H1 (cell line): ENCODE measurements at regions not wholly inside any gene's neighbourhood (a gene's known extent, or its start where the extent isn't known, plus 50 kb on each side); places are given as distances from the start of the nearest gene placed in this dataset.

Experiments
- CTCF ChIA-PET: fragments of 300-600 bp; sonication (Branson Sonifier 250); formaldehyde crosslinking; loops from one replicate; lab custom pipeline; 2021; ENCODE audit not compliant: partially characterized antibody; lab: Charles Lee
- POLR2A ChIA-PET: fragments of 300-600 bp; sonication (Branson Sonifier 250); formaldehyde crosslinking; loops from one replicate; lab custom pipeline; 2021; ENCODE audit warnings: inconsistent platforms; ENCODE audit not compliant: partially characterized antibody; lab: Charles Lee
- DNase-seq, 2 experiments: peaks; one replicate each; pipeline versions ENCODE4 v3.0.0 to v3.0.0-alpha.2; 2010 to 2022; ENCODE audit warnings: low spot score in 2 of 2, low read depth in 1 of 2, mixed read lengths in 1 of 2
- FAIRE-seq: peaks from 2 replicates; lab custom pipeline; 2011; peaks lifted over from hg19 to GRCh38; lab: Jason Lieb, UNC
- H2AFZ ChIP-seq: 2 replicates; pipeline ENCODE4 v1.8.1; 2012; ENCODE audit warnings: low read length, inconsistent platforms
- H2AK5ac ChIP-seq: 2 replicates; pipeline ENCODE4 v1.6.1; 2013; ENCODE audit warnings: low read depth, low read length
- H2BK120ac ChIP-seq: replicated peaks from 2 replicates; pipeline ENCODE3; 2013; ENCODE audit warnings: low read depth, low read length, inconsistent platforms
- H2BK12ac ChIP-seq: 2 replicates; pipeline ENCODE4 v1.6.1; 2013; ENCODE audit warnings: low read depth, low read length
- H2BK15ac ChIP-seq: 2 replicates; pipeline ENCODE4 v1.6.1; 2013; ENCODE audit warnings: low read length
- H2BK20ac ChIP-seq: 2 replicates; pipeline ENCODE4 v1.6.1; 2013; ENCODE audit warnings: low read length
- H2BK5ac ChIP-seq: 2 replicates; pipeline ENCODE4 v1.6.1; 2013; ENCODE audit warnings: low read depth, low read length
- H3K14ac ChIP-seq: 2 replicates; pipeline ENCODE4 v1.6.1; 2013; ENCODE audit warnings: inconsistent platforms; ENCODE audit not compliant: insufficient read length
- H3K18ac ChIP-seq: 2 replicates; pipeline ENCODE4 v1.6.1; 2013; ENCODE audit warnings: low read length; ENCODE audit errors: extremely low read depth
- H3K23ac ChIP-seq: 2 replicates; pipeline ENCODE4 v1.6.1; 2013; ENCODE audit warnings: inconsistent platforms; ENCODE audit not compliant: insufficient read length
- H3K23me2 ChIP-seq: 2 replicates; pipeline ENCODE4 v1.6.1; 2013; ENCODE audit warnings: low read depth, low read length
- H3K27ac ChIP-seq: 2 replicates; pipeline ENCODE4 v1.6.1; 2011; ENCODE audit warnings: low read depth, low read length, inconsistent platforms
- H3K27me3 ChIP-seq, 4 experiments: replicated peaks in 1 of 4; 1 replicate in 1 of 4; 2 replicates in 3 of 4; pipeline versions ENCODE4 v1.6.1 to v1.8.1; 2011 to 2013; ENCODE audit warnings: low read length in 3 of 4, mild to moderate bottlenecking in 3 of 4, inconsistent platforms in 2 of 4, mixed read lengths in 2 of 4, moderate library complexity in 1 of 4; ENCODE audit not compliant: control insufficient read depth in 3 of 4, insufficient read depth in 3 of 4; ENCODE audit errors: extremely low read depth in 1 of 4
- H3K36me3 ChIP-seq, 4 experiments: 2 replicates each; pipeline versions ENCODE4 v1.6.1 to v1.8.1; 2011 to 2013; ENCODE audit warnings: mild to moderate bottlenecking in 4 of 4, low read length in 3 of 4, moderate library complexity in 2 of 4, control low read depth in 1 of 4, inconsistent platforms in 1 of 4; ENCODE audit not compliant: insufficient read depth in 4 of 4, control insufficient read depth in 2 of 4
- H3K4ac ChIP-seq: replicated peaks from 2 replicates; pipeline ENCODE3; 2013; ENCODE audit warnings: low read length, low read depth, mixed read lengths, inconsistent platforms; ENCODE audit not compliant: insufficient read length
- H3K4me1 ChIP-seq, 4 experiments: replicated peaks in 1 of 4; 1 replicate in 1 of 4; 2 replicates in 3 of 4; pipeline versions ENCODE4 v1.6.1 to v1.8.1; 2011 to 2013; ENCODE audit warnings: low read length in 3 of 4, inconsistent platforms in 2 of 4, mixed read lengths in 1 of 4; ENCODE audit not compliant: insufficient read depth in 4 of 4, control insufficient read depth in 3 of 4
- H3K4me2 ChIP-seq, 2 experiments: 2 replicates each; pipeline versions ENCODE4 v1.6.1 to v1.8.1; 2011 to 2013; ENCODE audit warnings: low read depth in 2 of 2, low read length in 2 of 2, control low read depth in 1 of 2, inconsistent platforms in 1 of 2, mild to moderate bottlenecking in 1 of 2; ENCODE audit not compliant: insufficient read depth in 1 of 2
- H3K4me3 ChIP-seq, 4 experiments: fragments of 200-600, 300-600 bp in 1 of 4; sonication (generic), shearing (Covaris generic), sonication (Bioruptor Twin) in 1 of 4; 2 replicates each; pipeline versions ENCODE4 v1.5.1 to v1.8.1; 2011 to 2016; ENCODE audit warnings: low read length in 4 of 4, low read depth in 3 of 4, control low read depth in 2 of 4, inconsistent platforms in 2 of 4, mild to moderate bottlenecking in 2 of 4, mixed read lengths in 1 of 4, moderate library complexity in 1 of 4; ENCODE audit not compliant: insufficient read depth in 2 of 4; ENCODE audit errors: extremely low read depth in 1 of 4
- H3K56ac ChIP-seq: replicated peaks from 2 replicates; pipeline ENCODE3; 2013; ENCODE audit warnings: low read depth, mild to moderate bottlenecking, mixed read lengths, low read length, inconsistent platforms; ENCODE audit not compliant: insufficient read length
- H3K79me1 ChIP-seq: 2 replicates; pipeline ENCODE4 v1.6.1; 2013; ENCODE audit warnings: low read depth, low read length, control low read depth
- H3K79me2 ChIP-seq, 2 experiments: 2 replicates each; pipeline versions ENCODE4 v1.6.1 to v1.8.1; 2012 to 2013; ENCODE audit warnings: low read length in 2 of 2, mild to moderate bottlenecking in 2 of 2, inconsistent platforms in 1 of 2; ENCODE audit not compliant: insufficient read depth in 2 of 2, control insufficient read depth in 1 of 2
- H3K9ac ChIP-seq, 4 experiments: replicated peaks in 1 of 4; 1 replicate in 1 of 4; 2 replicates in 3 of 4; pipeline versions ENCODE4 v1.6.1 to v1.8.1; 2011 to 2013; ENCODE audit warnings: low read depth in 3 of 4, low read length in 3 of 4, control low read depth in 2 of 4, mild to moderate bottlenecking in 2 of 4, moderate library complexity in 2 of 4, inconsistent platforms in 1 of 4; ENCODE audit errors: extremely low read depth in 1 of 4
- H3K9me3 ChIP-seq, 2 experiments: 2 replicates each; pipeline versions ENCODE4 v1.6.1 to v1.8.1; 2012 to 2013; ENCODE audit warnings: mild to moderate bottlenecking in 2 of 2, moderate library complexity in 2 of 2, control low read depth in 1 of 2, inconsistent platforms in 1 of 2, low read depth in 1 of 2, low read length in 1 of 2, mixed read lengths in 1 of 2; ENCODE audit not compliant: insufficient read depth in 2 of 2
- H4K20me1 ChIP-seq, 2 experiments: replicated peaks in 1 of 2; 2 replicates each; pipeline versions ENCODE3 to v1.8.1; 2011 to 2013; ENCODE audit warnings: inconsistent platforms in 2 of 2, low read length in 2 of 2, mild to moderate bottlenecking in 1 of 2; ENCODE audit not compliant: insufficient read depth in 2 of 2, control insufficient read depth in 1 of 2
- H4K5ac ChIP-seq: 2 replicates; pipeline ENCODE4 v1.6.1; 2013; ENCODE audit warnings: low read length, low read depth, mixed read lengths, inconsistent platforms; ENCODE audit not compliant: insufficient read length
- H4K8ac ChIP-seq: 2 replicates; pipeline ENCODE4 v1.8.0; 2013; ENCODE audit warnings: mild to moderate bottlenecking, moderate library complexity, low read length, inconsistent platforms; ENCODE audit not compliant: insufficient read depth; ENCODE audit errors: extremely low read depth
- H4K91ac ChIP-seq: replicated peaks from 2 replicates; pipeline ENCODE3; 2013; ENCODE audit warnings: low read length, mixed read lengths, inconsistent platforms; ENCODE audit not compliant: insufficient read length
- WGBS, 2 experiments: shearing (Covaris generic) in 1 of 2; methylation state at CpG; one replicate each; pipeline versions ENCODE4 v1.1.6 to v1.1.7; 2013 to 2015; ENCODE audit warnings: low lambda C conversion rate in 2 of 2, mixed read lengths in 2 of 2, inconsistent platforms in 1 of 2, low coverage in 1 of 2, missing lambda C conversion rate in 1 of 2; ENCODE audit not compliant: insufficient replicate concordance in 2 of 2, insufficient coverage in 1 of 2, insufficient read length in 1 of 2; ENCODE audit errors: extremely low coverage in 1 of 2, missing lambda C conversion rate in 1 of 2; 5-methylcytosine and 5-hydroxymethylcytosine counted together

DNA sequence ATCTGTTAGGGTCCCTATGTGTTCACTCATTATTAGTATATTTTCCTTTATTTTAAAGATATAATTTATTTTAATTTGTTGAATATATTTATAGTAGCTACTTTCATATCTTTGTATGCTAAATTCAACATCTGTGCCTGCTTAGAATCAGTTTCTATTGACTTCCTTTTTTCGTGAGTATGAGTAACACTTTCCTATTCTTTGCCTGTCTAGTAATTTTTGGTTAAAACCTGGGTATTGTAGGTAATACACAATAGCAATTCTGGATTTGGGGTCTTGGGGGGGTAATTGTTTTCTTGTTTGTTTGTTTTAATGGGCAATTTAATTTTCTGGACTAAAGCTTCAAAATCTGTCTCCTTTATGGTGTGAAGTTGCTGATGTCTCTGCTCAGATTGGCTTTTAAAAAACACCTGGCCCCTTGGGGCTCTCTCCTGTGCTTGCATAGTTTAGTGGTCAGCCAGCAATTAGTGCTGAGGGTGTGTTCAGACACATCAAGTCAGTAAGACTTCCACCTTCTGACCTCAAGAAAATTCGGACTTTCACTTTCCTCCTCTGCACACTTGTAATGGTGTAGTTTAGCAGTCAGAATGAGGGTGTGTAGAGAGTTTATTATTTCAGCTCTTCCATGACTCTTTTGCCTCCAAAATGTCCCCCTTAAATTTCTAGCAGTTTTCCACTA is 124.4 kb upstream of the MAP1B start:
- H2BK20ac ChIP-seq = no peak overlapping the region
- no peak overlapping the region for H2BK120ac ChIP-seq
- H3K79me1 ChIP-seq = no peaks in the 10 kb centered on the region
- no peak overlapping the region for H3K9ac ChIP-seq
- whole genome bisulfite sequencing, 2 experiments = 77% methylated on average over 2 of the region's 2 CpGs; no CpG with 5 or more reads in 1 of the 2 experiments
- no peak overlapping the region for H2AK5ac ChIP-seq
- H4K91ac ChIP-seq = no peak overlapping the region
- no peak overlapping the region for H2AFZ ChIP-seq
- H3K4me3 ChIP-seq = no peak overlapping the region
- H3K4me1 ChIP-seq = no peaks in the 10 kb centered on the region
- H3K23me2 ChIP-seq = no peaks in the 10 kb centered on the region
- H3K36me3 ChIP-seq = no peaks in the 10 kb centered on the region
- no peak overlapping the region for H3K23ac ChIP-seq
- no peak overlapping the region for H2BK5ac ChIP-seq
- H3K4me2 ChIP-seq = no peak overlapping the region
- no peak overlapping the region for H3K14ac ChIP-seq
- H3K27ac ChIP-seq = no peak overlapping the region
- no peak overlapping the region for H3K18ac ChIP-seq
- no peaks in the 10 kb centered on the region for H3K79me2 ChIP-seq
- H3K27me3 ChIP-seq = no peaks in the 10 kb centered on the region
- no peaks in the 10 kb centered on the region for H3K9me3 ChIP-seq
- CTCF ChIA-PET = interaction anchor here (1.3 kb wide), 1 partner anchor 14 kb away, joined by 3 read pairs; no protein-coding TSS in a partner anchor
- H4K8ac ChIP-seq = no peak overlapping the region
- no peak overlapping the region for H3K56ac ChIP-seq
- H4K5ac ChIP-seq = no peak overlapping the region
- H4K20me1 ChIP-seq = no peaks in the 10 kb centered on the region
- no peak for DNase-seq
- H3K4ac ChIP-seq = no peak overlapping the region
- POLR2A ChIA-PET = no interaction called here
- no peak overlapping the region for H2BK12ac ChIP-seq
- no peak for FAIRE-seq
- no peak overlapping the region for H2BK15ac ChIP-seq
